H1 (cell line): ENCODE measurements at regions not wholly inside any gene's neighbourhood (a gene's known extent, or its start where the extent isn't known, plus 50 kb on each side); places are given as distances from the start of the nearest gene placed in this dataset.

Experiments used
- CTCF ChIA-PET: fragments of 300-600 bp; sonication (Branson Sonifier 250); formaldehyde crosslinking; loops from one replicate; lab custom pipeline; 2021; ENCODE audit not compliant: partially characterized antibody; lab: Charles Lee
- POLR2A ChIA-PET: fragments of 300-600 bp; sonication (Branson Sonifier 250); formaldehyde crosslinking; loops from one replicate; lab custom pipeline; 2021; ENCODE audit warnings: inconsistent platforms; ENCODE audit not compliant: partially characterized antibody; lab: Charles Lee
- DNase-seq, 2 experiments: peaks; one replicate each; pipeline versions ENCODE4 v3.0.0 to v3.0.0-alpha.2; 2010 to 2022; ENCODE audit warnings: low spot score in 2 of 2, low read depth in 1 of 2, mixed read lengths in 1 of 2
- FAIRE-seq: peaks from 2 replicates; lab custom pipeline; 2011; peaks lifted over from hg19 to GRCh38; lab: Jason Lieb, UNC
- H2AFZ ChIP-seq: 2 replicates; pipeline ENCODE4 v1.8.1; 2012; ENCODE audit warnings: low read length, inconsistent platforms
- H2AK5ac ChIP-seq: 2 replicates; pipeline ENCODE4 v1.6.1; 2013; ENCODE audit warnings: low read depth, low read length
- H2BK120ac ChIP-seq: replicated peaks from 2 replicates; pipeline ENCODE3; 2013; ENCODE audit warnings: low read depth, low read length, inconsistent platforms
- H2BK12ac ChIP-seq: 2 replicates; pipeline ENCODE4 v1.6.1; 2013; ENCODE audit warnings: low read depth, low read length
- H2BK15ac ChIP-seq: 2 replicates; pipeline ENCODE4 v1.6.1; 2013; ENCODE audit warnings: low read length
- H2BK20ac ChIP-seq: 2 replicates; pipeline ENCODE4 v1.6.1; 2013; ENCODE audit warnings: low read length
- H2BK5ac ChIP-seq: 2 replicates; pipeline ENCODE4 v1.6.1; 2013; ENCODE audit warnings: low read depth, low read length
- H3K14ac ChIP-seq: 2 replicates; pipeline ENCODE4 v1.6.1; 2013; ENCODE audit warnings: inconsistent platforms; ENCODE audit not compliant: insufficient read length
- H3K18ac ChIP-seq: 2 replicates; pipeline ENCODE4 v1.6.1; 2013; ENCODE audit warnings: low read length; ENCODE audit errors: extremely low read depth
- H3K23ac ChIP-seq: 2 replicates; pipeline ENCODE4 v1.6.1; 2013; ENCODE audit warnings: inconsistent platforms; ENCODE audit not compliant: insufficient read length
- H3K23me2 ChIP-seq: 2 replicates; pipeline ENCODE4 v1.6.1; 2013; ENCODE audit warnings: low read depth, low read length
- H3K27ac ChIP-seq: 2 replicates; pipeline ENCODE4 v1.6.1; 2011; ENCODE audit warnings: low read depth, low read length, inconsistent platforms
- H3K27me3 ChIP-seq, 4 experiments: replicated peaks in 1 of 4; 1 replicate in 1 of 4; 2 replicates in 3 of 4; pipeline versions ENCODE4 v1.6.1 to v1.8.1; 2011 to 2013; ENCODE audit warnings: low read length in 3 of 4, mild to moderate bottlenecking in 3 of 4, inconsistent platforms in 2 of 4, mixed read lengths in 2 of 4, moderate library complexity in 1 of 4; ENCODE audit not compliant: control insufficient read depth in 3 of 4, insufficient read depth in 3 of 4; ENCODE audit errors: extremely low read depth in 1 of 4
- H3K36me3 ChIP-seq, 4 experiments: 2 replicates each; pipeline versions ENCODE4 v1.6.1 to v1.8.1; 2011 to 2013; ENCODE audit warnings: mild to moderate bottlenecking in 4 of 4, low read length in 3 of 4, moderate library complexity in 2 of 4, control low read depth in 1 of 4, inconsistent platforms in 1 of 4; ENCODE audit not compliant: insufficient read depth in 4 of 4, control insufficient read depth in 2 of 4
- H3K4ac ChIP-seq: replicated peaks from 2 replicates; pipeline ENCODE3; 2013; ENCODE audit warnings: low read length, low read depth, mixed read lengths, inconsistent platforms; ENCODE audit not compliant: insufficient read length
- H3K4me1 ChIP-seq, 4 experiments: replicated peaks in 1 of 4; 1 replicate in 1 of 4; 2 replicates in 3 of 4; pipeline versions ENCODE4 v1.6.1 to v1.8.1; 2011 to 2013; ENCODE audit warnings: low read length in 3 of 4, inconsistent platforms in 2 of 4, mixed read lengths in 1 of 4; ENCODE audit not compliant: insufficient read depth in 4 of 4, control insufficient read depth in 3 of 4
- H3K4me2 ChIP-seq, 2 experiments: 2 replicates each; pipeline versions ENCODE4 v1.6.1 to v1.8.1; 2011 to 2013; ENCODE audit warnings: low read depth in 2 of 2, low read length in 2 of 2, control low read depth in 1 of 2, inconsistent platforms in 1 of 2, mild to moderate bottlenecking in 1 of 2; ENCODE audit not compliant: insufficient read depth in 1 of 2
- H3K4me3 ChIP-seq, 4 experiments: fragments of 200-600, 300-600 bp in 1 of 4; sonication (generic), shearing (Covaris generic), sonication (Bioruptor Twin) in 1 of 4; 2 replicates each; pipeline versions ENCODE4 v1.5.1 to v1.8.1; 2011 to 2016; ENCODE audit warnings: low read length in 4 of 4, low read depth in 3 of 4, control low read depth in 2 of 4, inconsistent platforms in 2 of 4, mild to moderate bottlenecking in 2 of 4, mixed read lengths in 1 of 4, moderate library complexity in 1 of 4; ENCODE audit not compliant: insufficient read depth in 2 of 4; ENCODE audit errors: extremely low read depth in 1 of 4
- H3K56ac ChIP-seq: replicated peaks from 2 replicates; pipeline ENCODE3; 2013; ENCODE audit warnings: low read depth, mild to moderate bottlenecking, mixed read lengths, low read length, inconsistent platforms; ENCODE audit not compliant: insufficient read length
- H3K79me1 ChIP-seq: 2 replicates; pipeline ENCODE4 v1.6.1; 2013; ENCODE audit warnings: low read depth, low read length, control low read depth
- H3K79me2 ChIP-seq, 2 experiments: 2 replicates each; pipeline versions ENCODE4 v1.6.1 to v1.8.1; 2012 to 2013; ENCODE audit warnings: low read length in 2 of 2, mild to moderate bottlenecking in 2 of 2, inconsistent platforms in 1 of 2; ENCODE audit not compliant: insufficient read depth in 2 of 2, control insufficient read depth in 1 of 2
- H3K9ac ChIP-seq, 4 experiments: replicated peaks in 1 of 4; 1 replicate in 1 of 4; 2 replicates in 3 of 4; pipeline versions ENCODE4 v1.6.1 to v1.8.1; 2011 to 2013; ENCODE audit warnings: low read depth in 3 of 4, low read length in 3 of 4, control low read depth in 2 of 4, mild to moderate bottlenecking in 2 of 4, moderate library complexity in 2 of 4, inconsistent platforms in 1 of 4; ENCODE audit errors: extremely low read depth in 1 of 4
- H3K9me3 ChIP-seq, 2 experiments: 2 replicates each; pipeline versions ENCODE4 v1.6.1 to v1.8.1; 2012 to 2013; ENCODE audit warnings: mild to moderate bottlenecking in 2 of 2, moderate library complexity in 2 of 2, control low read depth in 1 of 2, inconsistent platforms in 1 of 2, low read depth in 1 of 2, low read length in 1 of 2, mixed read lengths in 1 of 2; ENCODE audit not compliant: insufficient read depth in 2 of 2
- H4K20me1 ChIP-seq, 2 experiments: replicated peaks in 1 of 2; 2 replicates each; pipeline versions ENCODE3 to v1.8.1; 2011 to 2013; ENCODE audit warnings: inconsistent platforms in 2 of 2, low read length in 2 of 2, mild to moderate bottlenecking in 1 of 2; ENCODE audit not compliant: insufficient read depth in 2 of 2, control insufficient read depth in 1 of 2
- H4K5ac ChIP-seq: 2 replicates; pipeline ENCODE4 v1.6.1; 2013; ENCODE audit warnings: low read length, low read depth, mixed read lengths, inconsistent platforms; ENCODE audit not compliant: insufficient read length
- H4K8ac ChIP-seq: 2 replicates; pipeline ENCODE4 v1.8.0; 2013; ENCODE audit warnings: mild to moderate bottlenecking, moderate library complexity, low read length, inconsistent platforms; ENCODE audit not compliant: insufficient read depth; ENCODE audit errors: extremely low read depth
- H4K91ac ChIP-seq: replicated peaks from 2 replicates; pipeline ENCODE3; 2013; ENCODE audit warnings: low read length, mixed read lengths, inconsistent platforms; ENCODE audit not compliant: insufficient read length
- ASH2L ChIP-seq: fragments of 200-600, 300-600 bp; sonication (generic); IDR thresholded peaks from one replicate; pipeline ENCODE4 v1.7.1; 2017; ENCODE audit warnings: low read length
- EP300 ChIP-seq, 2 experiments: IDR thresholded peaks; 1 replicate in 1 of 2; 2 replicates in 1 of 2; pipeline ENCODE4 v1.6.1; 2011 to 2012; ENCODE audit warnings: low read depth in 2 of 2, low read length in 2 of 2, mild to moderate bottlenecking in 2 of 2, borderline replicate concordance in 1 of 2, inconsistent platforms in 1 of 2, moderate library complexity in 1 of 2
- GABPA ChIP-seq: IDR thresholded peaks from 2 replicates; pipeline ENCODE4 v1.6.1; 2011; ENCODE audit warnings: mild to moderate bottlenecking, low read length, moderate library complexity, borderline replicate concordance; ENCODE audit not compliant: insufficient read depth
- HDAC2 ChIP-seq, 2 experiments: fragments of 300-600 bp in 1 of 2; sonication (generic) in 1 of 2; IDR thresholded peaks; 2 replicates each; pipeline ENCODE4 v1.6.1; 2011 to 2012; ENCODE audit warnings: low read depth in 2 of 2, low read length in 2 of 2, mild to moderate bottlenecking in 2 of 2, moderate library complexity in 2 of 2, borderline replicate concordance in 1 of 2, inconsistent platforms in 1 of 2
- RXRA ChIP-seq: IDR thresholded peaks from 2 replicates; pipeline ENCODE4 v1.6.1; 2011; ENCODE audit warnings: low read depth, mild to moderate bottlenecking, low read length, moderate library complexity; ENCODE audit not compliant: insufficient read depth
- SAP30 ChIP-seq: fragments of 300-600 bp; sonication (generic); IDR thresholded peaks from 2 replicates; pipeline ENCODE4 v1.7.1; 2012; ENCODE audit warnings: low read length, moderate library complexity, mild to moderate bottlenecking, inconsistent platforms; ENCODE audit not compliant: insufficient read depth, insufficient replicate concordance
- SIN3A ChIP-seq, 2 experiments: IDR thresholded peaks in 1 of 2; conservative IDR thresholded peaks in 1 of 2; 2 replicates each; pipeline ENCODE4 v1.6.1; 2011 to 2012; ENCODE audit warnings: low read length in 2 of 2, improper control_type of control experiment in 1 of 2, low read depth in 1 of 2, mild to moderate bottlenecking in 1 of 2
- SP1 ChIP-seq: IDR thresholded peaks from 2 replicates; pipeline ENCODE4 v1.6.1; 2011; ENCODE audit warnings: low read depth, low read length
- TAF7 ChIP-seq: optimal IDR thresholded peaks from 2 replicates; pipeline ENCODE3; 2011; ENCODE audit warnings: low read depth, mild to moderate bottlenecking, inconsistent platforms, low read length, moderate library complexity, borderline replicate concordance
- TBP ChIP-seq: IDR thresholded peaks from 2 replicates; pipeline ENCODE4 v1.6.1; 2011; ENCODE audit warnings: low read depth, low read length, improper control_type of control experiment
- TEAD4 ChIP-seq: IDR thresholded peaks from 2 replicates; pipeline ENCODE4 v1.6.1; 2012; ENCODE audit warnings: low read depth, low read length, inconsistent platforms, mixed read lengths
- TF ChIP-seq, protein P1 (sequence below): IDR thresholded peaks from 2 replicates; pipeline ENCODE4 v1.6.1; 2012; ENCODE audit warnings: low read length, inconsistent platforms

DNA sequence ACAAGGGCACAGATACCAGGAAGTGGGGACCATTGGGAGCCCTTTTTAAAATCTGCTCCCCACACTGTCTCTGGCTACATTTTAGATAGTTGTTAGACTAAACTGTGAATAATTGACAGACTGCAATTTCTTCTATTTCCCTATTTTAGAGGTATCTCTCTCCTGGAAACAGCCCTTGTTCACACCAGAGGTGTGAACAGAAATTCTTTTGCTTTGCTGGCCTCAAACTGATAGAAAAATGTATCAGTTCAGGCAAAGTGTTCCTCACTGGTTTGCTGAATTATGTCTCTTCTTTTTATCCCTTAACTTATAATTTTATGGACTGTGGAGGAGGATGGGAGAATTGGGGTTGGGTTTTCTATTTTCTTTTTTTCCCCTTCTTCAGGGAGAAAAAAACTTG, 513.2 kb upstream of the SULF2 start:
- no peak overlapping the region for H4K91ac ChIP-seq
- H3K9me3 ChIP-seq, result peaks cover 0 to 2% of the 10 kb centered on the region in 2 experiments; a peak in 1 of 4 replicates
- no peak overlapping the region for H2BK15ac ChIP-seq
- H2AK5ac ChIP-seq, result no peak overlapping the region
- H3K4ac ChIP-seq, result no peak overlapping the region
- H3K4me3 ChIP-seq, result no peak overlapping the region
- no peaks in the 10 kb centered on the region for H3K27me3 ChIP-seq
- peaks cover 2% of the 10 kb centered on the region; the same call in 1 of the 2 replicates for H3K23me2 ChIP-seq
- no peak overlapping the region for H3K27ac ChIP-seq
- H2BK12ac ChIP-seq, result no peak overlapping the region
- H3K36me3 ChIP-seq, result no peaks in the 10 kb centered on the region
- H3K56ac ChIP-seq, result no peak overlapping the region
- no peak overlapping the region for H2BK5ac ChIP-seq
- no peaks in the 10 kb centered on the region for H3K79me2 ChIP-seq
- H3K23ac ChIP-seq, result no peak overlapping the region
- no peak overlapping the region for H3K14ac ChIP-seq
- CTCF ChIA-PET, result interaction anchor here (4.3 kb wide), 1 partner anchor 323 kb away, joined by 20 read pairs; no protein-coding TSS in a partner anchor
- FAIRE-seq (no peak), DNase-seq (no peak)
- H2BK120ac ChIP-seq, result no peak overlapping the region
- H3K9ac ChIP-seq, result no peak overlapping the region
- no peak overlapping the region for H2BK20ac ChIP-seq
- H4K20me1 ChIP-seq, result no peaks in the 10 kb centered on the region
- peaks cover 3 to 9% (median 6%) of the 10 kb centered on the region in 4 experiments; a peak in 6 of 7 replicates for H3K4me1 ChIP-seq
- H3K18ac ChIP-seq, result no peak overlapping the region
- no peaks in the 10 kb centered on the region for H3K79me1 ChIP-seq
- no peak overlapping the region for H2AFZ ChIP-seq
- no peak overlapping the region for H4K5ac ChIP-seq
- TF ChIP-seq TAF7 (no peak), HDAC2 (IDR thresholded peaks at IDR 0.05; ENCODE audit: borderline replicate concordance in 1 of 2, low read depth in 2 of 2, low read length in 2 of 2) (no peak), SIN3A (conservative IDR thresholded peaks at IDR 0.05 in 1 of 2, IDR thresholded peaks at IDR 0.05 in 1 of 2; ENCODE audit: low read depth in 1 of 2, low read length in 2 of 2) (no peak), ASH2L (no peak), SP1 (no peak), GABPA (no peak), EP300 (IDR thresholded peaks at IDR 0.05; ENCODE audit: borderline replicate concordance in 1 of 2, low read depth in 2 of 2, low read length in 2 of 2) (no peak), SAP30 (no peak), TBP (no peak), RXRA (no peak), TEAD4 (no peak)
- TF ChIP-seq, protein P1, sequence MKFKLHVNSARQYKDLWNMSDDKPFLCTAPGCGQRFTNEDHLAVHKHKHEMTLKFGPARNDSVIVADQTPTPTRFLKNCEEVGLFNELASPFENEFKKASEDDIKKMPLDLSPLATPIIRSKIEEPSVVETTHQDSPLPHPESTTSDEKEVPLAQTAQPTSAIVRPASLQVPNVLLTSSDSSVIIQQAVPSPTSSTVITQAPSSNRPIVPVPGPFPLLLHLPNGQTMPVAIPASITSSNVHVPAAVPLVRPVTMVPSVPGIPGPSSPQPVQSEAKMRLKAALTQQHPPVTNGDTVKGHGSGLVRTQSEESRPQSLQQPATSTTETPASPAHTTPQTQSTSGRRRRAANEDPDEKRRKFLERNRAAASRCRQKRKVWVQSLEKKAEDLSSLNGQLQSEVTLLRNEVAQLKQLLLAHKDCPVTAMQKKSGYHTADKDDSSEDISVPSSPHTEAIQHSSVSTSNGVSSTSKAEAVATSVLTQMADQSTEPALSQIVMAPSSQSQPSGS, result no peak
- POLR2A ChIA-PET, result no interaction called here
- no peak overlapping the region for H3K4me2 ChIP-seq
- H4K8ac ChIP-seq, result no peak overlapping the region
